NCI-H2171 treated with DMSO at 0.1 percent for 48 hours (cell line): ENCODE measurements at regions not wholly inside any gene's neighbourhood (a gene's known extent, or its start where the extent isn't known, plus 50 kb on each side); places are given as distances from the start of the nearest gene placed in this dataset.

Experiments used
- DNase-seq: peaks from one replicate; lab custom pipeline; 2025; lab: John Stamatoyannopoulos, UW

DNA sequence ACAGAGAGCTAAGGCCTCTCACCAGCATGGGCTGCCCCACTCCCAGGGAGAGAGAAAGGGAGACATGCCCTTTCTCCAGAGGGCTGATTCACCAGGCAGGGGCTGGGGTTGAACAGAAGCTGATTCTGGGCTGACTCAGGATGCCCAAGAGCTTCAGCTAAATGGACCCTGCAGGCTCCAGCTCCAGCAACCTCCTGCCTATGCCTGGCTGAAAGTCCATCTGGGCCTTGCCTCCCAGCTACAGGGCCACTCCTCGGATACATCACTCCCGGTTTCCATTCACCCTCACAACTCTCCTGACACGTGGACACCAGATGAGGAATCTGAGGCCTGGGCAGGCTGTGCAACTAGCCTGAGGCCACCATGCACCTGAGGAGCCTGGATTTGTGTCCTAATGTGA, 215.5 kb downstream of the BUD13 start:
- no peak for DNase-seq

DNA sequence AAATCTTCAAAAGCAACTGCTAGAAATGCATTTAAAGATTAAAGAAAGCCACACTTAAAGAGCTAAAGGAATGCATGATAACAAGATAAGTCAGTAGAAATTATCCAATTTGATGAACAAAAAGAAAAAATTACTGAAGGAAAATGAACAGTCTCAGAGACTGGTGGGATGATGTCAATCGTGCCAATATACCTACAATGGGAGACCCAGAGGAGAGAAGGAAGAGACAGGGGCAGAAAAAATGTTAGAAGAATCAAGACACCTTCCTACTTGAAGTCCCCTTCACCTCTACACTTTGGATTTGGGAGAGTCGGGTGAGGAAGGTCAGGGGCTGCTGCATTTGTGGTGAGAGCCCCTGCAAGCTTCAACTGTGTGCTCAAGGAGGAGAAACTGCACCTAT, 216.3 kb downstream of the BUD13 start:
- no peak for DNase-seq

DNA sequence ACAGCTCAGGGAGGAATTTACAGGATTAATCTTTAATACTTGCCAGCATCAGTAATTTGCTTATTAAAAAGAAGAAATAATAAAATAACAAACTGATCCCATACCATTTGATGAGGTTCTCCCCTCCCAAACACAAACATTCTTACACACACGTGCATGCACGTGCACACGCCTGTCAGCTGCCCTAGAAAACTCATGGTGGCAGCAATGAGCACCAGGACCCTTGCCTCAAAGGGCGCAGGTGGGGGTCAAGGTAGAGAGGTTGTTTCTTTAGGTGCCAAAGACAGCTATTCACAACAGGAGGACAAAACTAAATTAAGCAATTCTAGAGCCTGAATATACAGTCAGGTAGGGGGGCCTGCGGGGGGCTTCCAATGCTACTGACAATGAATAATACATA, 219.3 kb downstream of the BUD13 start:
- no peak for DNase-seq

- DNase-seq = no peak
These were observed 221.2 kb downstream of the BUD13 start for GRCh38 chr11:116551576-116551975.

GRCh38 chr11:116548256-116548655, 224.5 kb downstream of the BUD13 start:
- no peak for DNase-seq

- no peak for DNase-seq
These were observed 225.2 kb downstream of the BUD13 start for GRCh38 chr11:116547571-116547970.

DNA sequence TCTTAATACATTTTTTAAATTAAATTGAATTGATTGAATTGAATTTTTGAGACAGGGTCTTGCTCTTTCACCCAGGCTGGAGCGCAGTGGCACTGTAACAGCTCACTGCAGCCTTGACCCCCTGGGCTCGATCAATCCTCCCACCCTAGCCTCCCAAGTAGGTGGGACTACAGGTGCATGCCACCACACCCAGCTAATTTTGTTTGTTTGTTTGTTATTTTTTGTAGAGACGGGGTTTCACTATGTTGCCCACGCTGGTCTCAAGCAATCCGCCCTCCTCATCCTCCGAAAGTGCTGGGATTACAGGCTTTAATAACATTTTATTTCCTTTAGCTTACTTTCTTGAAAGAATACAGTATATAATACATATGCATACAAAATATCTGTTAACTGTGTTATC, 226.9 kb downstream of the BUD13 start:
- no peak for DNase-seq

DNA sequence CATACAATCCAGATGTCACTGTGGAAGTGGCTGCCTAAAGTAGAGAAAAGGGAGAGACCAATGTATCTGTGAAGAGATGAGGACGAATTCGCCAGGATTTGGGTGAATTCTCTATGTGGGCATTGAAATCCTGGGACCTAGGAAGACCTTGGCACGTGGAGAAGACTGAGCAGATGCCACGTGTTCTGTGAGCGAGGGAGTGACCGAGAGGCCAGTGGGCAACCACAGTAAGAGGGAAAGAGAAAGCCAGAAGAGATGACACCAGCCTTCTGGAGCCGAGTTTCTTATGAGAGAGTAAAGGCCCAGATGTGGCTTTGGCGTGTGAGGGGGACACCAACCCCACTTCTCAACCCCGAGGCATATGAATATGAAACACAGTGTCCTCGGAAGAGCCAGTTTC, 228.1 kb downstream of the BUD13 start:
- DNase-seq = no peak

GRCh38 chr11:116543911-116544475, 228.8 kb downstream of the BUD13 start:
- no peak for DNase-seq

DNA sequence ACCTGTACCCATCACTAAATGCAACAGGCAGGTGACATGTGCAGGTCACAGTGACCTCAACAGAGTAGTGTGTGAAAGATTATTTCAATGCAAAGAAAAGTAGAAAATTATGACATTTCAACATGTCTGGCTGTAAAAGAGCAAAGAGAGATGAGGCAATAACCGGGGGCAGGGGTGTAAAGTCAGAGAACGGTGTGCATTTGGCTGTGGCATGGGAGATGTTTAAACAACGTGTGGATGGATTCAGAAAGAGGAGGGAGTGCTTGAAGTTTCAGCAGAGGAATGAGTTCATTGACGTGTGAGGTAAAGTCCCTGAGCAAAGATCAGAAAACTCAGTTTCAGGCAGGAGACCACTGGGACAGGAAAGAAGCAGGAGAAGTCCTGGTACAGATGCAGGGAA, 229.7 kb downstream of the BUD13 start:
- no peak for DNase-seq

- DNase-seq = no peak
These were observed 230.4 kb downstream of the BUD13 start for GRCh38 chr11:116542406-116542805.

GRCh38 chr11:116541460-116541859, 231.3 kb downstream of the BUD13 start:
- DNase-seq = no peak

- no peak for DNase-seq
These were observed 232.0 kb downstream of the BUD13 start for GRCh38 chr11:116540645-116541304.

- no peak for DNase-seq
These were observed 232.9 kb downstream of the BUD13 start for GRCh38 chr11:116539836-116540418.

- DNase-seq = no peak
These were observed 233.6 kb downstream of the BUD13 start for GRCh38 chr11:116539211-116539610.

DNA sequence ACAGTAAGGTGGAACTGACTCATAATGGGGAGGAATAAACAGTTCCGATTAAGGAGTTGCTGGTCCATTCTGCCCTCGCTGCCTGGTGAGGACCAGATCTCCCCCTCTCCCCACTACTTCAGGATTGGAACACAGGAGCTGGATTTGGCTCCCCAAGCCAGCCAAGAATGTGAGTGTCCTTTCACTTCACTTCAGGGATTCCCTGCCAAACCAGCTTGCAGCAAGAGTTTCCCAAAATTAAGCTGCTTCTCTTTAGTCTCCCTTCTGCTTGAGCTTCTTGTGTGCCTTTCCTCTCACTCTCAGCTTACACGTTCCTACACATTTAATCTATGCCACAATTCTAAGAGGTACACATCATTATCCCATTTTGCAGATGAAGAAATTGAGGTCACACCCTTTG, 234.1 kb downstream of the BUD13 start:
- no peak for DNase-seq

- DNase-seq = no peak
These were observed 235.1 kb downstream of the BUD13 start for GRCh38 chr11:116537709-116538108.

GRCh38 chr11:116537121-116537520, 235.7 kb downstream of the BUD13 start:
- no peak for DNase-seq

- no peak for DNase-seq
These were observed 236.4 kb downstream of the BUD13 start for GRCh38 chr11:116536416-116536815.

DNA sequence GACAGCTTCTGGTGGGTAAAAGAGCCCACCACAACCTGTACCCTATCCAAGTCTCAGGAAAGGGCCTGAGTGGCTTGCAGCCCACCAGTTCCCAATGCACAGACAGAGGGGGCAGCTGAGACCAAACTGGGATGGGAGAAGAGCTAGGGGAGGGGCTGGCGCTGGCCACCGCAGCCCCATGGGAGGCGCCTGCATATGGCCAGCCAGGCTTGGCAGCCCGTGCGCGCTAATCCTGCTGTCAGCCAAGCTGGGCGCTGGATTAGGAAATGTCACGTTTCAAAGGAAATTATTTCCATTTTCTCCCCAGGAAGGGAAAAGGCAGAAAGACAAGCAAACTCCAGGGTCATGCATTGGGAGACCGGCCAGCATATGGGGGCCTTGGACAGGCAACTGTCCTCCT, 236.8 kb downstream of the BUD13 start:
- no peak for DNase-seq

GRCh38 chr11:116535120-116535519, 237.7 kb downstream of the BUD13 start:
- DNase-seq = no peak

GRCh38 chr11:116534270-116534975, 238.4 kb downstream of the BUD13 start:
- DNase-seq = no peak

DNA sequence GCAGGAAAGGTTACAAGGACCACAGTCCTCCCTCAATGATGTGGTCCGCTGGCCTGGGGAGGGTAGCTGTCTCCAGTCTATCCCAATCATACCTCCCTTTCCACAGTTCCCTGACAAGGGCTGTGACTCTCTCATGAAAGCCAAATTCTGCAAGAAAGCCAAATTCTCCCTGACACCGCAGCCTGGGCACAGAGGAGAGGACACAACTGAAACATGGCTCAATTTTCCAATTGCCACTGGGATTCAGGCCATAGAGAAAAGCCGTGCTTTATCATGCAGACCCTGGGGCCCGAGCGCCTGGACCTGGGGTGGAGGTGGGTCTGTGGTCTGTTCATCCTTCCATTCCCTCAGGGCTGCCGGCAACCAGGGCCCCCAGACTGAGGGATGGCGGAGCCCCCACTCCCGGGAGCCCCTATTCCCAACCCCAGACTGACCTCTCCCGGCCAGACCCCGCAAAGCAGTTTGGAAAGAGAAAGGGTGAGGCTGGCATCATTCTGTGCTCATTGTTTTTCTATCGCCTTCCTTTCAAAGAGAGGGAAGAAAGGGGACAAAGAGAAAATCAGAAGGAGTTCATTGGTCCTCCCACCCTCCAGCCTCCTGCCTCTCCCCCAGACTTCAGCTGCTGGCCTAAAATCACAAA, 239.5 kb downstream of the BUD13 start:
- no peak for DNase-seq
